GM19193 (cell line): ENCODE measurements at regions not wholly inside any gene's neighbourhood (a gene's known extent, or its start where the extent isn't known, plus 50 kb on each side); places are given as distances from the start of the nearest gene placed in this dataset.

Experiments
- POLR2A ChIP-seq: IDR thresholded peaks from 4 replicates; pipeline ENCODE4 v1.6.1; 2011; ENCODE audit not compliant: insufficient read depth, insufficient read length; ENCODE audit errors: extremely low read depth

DNA sequence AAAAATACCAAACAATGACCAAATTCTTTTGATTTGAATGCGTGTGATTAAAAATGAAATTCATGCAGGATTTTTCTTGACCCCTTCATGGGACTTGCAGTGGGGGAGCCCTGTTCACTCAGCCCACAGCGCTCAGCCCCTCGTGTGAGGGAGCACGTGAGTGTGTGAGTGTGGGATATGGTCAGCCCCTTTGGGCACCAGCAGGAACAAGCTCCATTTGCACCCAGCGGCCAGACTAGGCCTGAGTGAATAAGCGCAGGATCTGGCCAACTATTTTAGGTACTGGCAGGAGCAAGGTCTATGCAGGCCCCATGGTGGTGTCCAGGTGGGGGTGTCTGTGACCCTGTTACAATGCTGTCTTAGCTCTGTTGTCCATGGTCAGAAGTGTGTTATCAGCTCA, 1631.2 kb downstream of the BRINP3 start:
- TF ChIP-seq POLR2A, result no peak

DNA sequence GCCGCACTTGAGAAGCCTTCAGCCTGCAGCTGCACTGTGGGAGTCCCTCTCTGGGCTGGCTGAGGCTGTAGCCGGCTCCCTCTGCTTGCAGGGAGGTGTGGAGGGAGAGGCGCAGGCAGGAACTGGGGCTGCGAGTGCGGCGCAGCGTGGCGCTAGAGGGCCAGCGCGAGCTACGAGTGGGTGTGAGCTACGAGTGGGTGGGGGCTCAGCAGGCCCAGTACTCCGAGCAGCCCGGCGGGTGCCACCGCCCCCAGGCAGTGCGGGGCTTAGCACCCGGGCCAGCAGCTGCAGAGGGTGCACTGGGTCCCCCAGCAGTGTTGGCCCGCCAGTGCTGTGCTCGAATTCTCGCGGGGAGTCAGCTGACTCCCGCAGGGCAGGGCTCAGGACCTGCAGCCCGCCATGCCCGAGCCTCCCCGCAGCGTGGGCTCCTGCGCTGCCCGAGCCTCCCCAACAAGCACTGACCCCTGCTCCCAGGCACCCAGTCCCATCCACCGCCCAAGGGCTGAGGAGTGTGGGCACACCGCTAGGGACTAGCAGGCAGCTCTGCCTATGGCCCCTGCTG, 1620.1 kb downstream of the BRINP3 start:
- TF ChIP-seq POLR2A, result no peak

DNA sequence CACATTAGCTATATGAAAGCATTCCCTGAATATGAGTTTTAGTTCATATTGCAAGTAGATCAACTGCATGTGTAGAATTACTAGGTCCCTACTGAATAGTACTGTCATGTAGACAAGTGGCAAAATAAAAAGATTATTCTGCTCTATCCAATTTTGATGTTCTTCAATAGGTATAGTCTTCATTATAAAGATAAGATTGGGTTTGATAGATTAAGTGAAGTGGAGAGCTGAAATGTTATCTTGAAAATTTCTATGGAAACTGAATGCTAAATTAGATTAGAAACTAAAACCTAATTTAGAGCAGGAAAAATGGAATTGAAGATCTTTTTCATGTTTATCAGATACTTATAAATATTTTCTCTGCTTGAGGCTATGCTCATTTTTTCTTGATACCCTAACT, 1610.0 kb downstream of the BRINP3 start:
- TF ChIP-seq POLR2A, result no peak

DNA sequence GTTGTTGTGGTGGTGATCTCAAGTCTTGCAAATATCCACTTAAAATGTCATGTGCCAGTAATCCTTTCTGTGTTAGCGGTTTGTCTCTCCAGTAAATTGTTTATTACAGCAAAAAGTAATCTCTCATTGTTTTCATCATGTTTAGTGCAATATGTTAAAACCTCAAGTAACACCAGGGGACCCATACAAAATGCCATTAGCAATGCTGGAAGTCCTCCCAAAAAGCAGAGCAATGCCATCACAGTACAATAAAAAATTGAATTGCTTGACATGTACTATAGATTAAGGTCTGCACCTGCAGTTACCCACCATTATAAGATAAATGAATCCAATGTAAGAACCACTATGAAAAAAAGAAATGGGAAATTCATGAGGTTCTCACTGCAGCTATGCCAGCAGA, 1606.5 kb downstream of the BRINP3 start:
- TF ChIP-seq POLR2A, result no peak

DNA sequence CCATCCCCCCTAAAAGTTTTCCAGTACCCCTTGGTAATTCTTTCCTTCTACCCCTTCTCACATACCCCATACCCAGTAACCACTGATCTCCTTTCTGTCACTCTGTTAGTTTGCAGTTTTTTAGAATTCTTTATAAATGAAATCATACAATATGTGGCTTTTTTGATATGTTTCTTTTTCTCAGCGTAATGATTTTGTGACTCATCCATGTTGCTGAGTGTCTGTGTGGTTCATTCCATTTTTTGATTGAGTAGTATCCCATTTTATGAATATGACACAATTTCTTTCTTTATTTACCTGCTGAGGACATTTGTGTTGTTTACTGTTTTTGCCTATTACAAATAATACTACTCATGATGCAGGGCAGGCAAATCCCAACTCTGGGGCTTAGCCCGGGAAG, 1605.3 kb downstream of the BRINP3 start:
- no peak for TF ChIP-seq POLR2A

DNA sequence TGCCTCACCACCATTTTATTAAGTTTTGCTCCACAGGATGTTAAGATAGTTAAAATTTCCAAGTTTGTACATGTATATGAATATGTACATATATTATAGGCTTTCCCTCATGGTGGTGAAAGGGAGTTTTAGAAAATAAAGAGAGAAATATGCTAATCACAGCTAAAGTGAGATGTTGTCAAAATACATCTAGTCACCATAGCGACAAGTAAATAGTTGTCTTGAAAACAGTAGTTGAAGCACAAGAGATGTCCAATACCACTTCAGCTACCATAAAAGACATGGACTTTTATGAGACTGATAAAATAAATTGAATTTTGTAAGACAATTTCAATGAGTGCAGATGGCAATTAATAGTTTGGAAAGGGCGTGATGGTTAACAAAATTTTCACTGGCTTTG, 1600.0 kb downstream of the BRINP3 start:
- TF ChIP-seq POLR2A, result no peak

DNA sequence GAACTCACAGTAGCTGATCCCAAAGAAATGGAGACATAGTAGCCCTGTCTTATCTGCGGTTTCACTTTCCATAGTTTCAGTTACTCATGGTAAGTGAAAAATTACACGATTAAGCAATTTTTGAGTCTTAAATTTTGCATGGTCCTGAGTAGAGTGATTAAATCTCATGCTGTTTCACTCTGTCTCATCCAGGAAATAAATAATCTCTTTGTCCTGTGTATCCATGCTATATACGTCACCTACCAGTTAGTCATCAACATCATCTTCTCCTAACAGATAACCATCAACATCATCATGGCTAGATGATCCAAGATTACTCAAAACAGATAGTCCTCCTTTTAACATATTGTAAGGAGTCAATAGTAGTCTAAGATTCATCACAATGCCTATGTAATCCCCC, 1589.3 kb downstream of the BRINP3 start:
- no peak for TF ChIP-seq POLR2A

DNA sequence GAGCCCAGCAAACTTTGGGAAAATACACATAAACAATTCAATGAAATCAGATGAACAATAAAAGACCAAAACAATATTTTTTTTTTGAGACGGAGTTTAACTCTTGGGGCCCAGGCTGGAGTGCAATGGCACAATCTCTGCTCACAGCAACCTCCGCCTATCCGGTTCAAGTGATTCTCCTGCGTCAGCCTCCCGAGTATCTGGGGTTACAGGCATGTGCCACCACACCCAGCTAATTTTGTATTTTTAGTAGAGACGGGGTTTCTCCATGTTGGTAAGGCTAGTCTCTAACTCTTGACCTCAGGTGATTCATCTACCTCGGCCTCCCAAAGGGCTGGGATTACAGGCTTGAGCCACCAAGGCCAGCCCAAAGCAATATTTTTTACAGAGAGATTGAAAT, 1588.5 kb downstream of the BRINP3 start:
- no peak for TF ChIP-seq POLR2A

DNA sequence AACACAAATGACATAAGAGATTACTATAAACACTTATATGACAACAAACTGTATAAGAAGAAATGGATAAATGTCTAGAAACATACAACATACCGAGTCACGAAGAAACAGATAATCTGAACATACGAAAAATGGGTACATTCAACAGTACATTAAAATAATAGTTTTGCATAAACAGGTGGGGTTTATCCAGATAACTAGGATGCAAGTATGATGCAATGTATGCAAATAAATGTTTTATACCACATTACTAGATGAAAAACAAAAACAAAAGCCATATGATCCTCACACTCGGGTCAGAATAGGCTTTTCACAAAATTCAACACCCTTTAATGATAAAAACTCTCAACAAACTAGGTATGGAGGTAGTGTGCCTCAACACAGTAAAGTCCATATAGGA, 1585.7 kb downstream of the BRINP3 start:
- TF ChIP-seq POLR2A, result no peak

DNA sequence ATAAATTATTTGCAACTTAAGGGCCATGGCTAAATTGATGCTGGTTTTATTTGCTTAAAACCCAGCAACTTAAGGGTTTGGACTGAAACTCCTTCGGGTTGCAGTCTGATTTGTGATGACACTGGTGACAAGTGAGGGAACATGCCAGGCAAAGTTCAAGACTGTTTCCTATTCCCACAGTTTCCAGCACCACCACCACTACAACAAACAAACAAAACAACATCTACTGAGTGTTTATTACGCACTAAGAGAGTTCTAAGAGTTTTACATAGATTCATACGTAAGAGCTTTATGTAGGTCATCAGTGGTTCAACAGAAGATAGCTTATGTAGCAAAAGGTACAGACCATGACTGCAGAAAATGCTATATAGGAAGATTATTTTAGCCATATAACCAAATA, 1582.1 kb downstream of the BRINP3 start:
- no peak for TF ChIP-seq POLR2A

DNA sequence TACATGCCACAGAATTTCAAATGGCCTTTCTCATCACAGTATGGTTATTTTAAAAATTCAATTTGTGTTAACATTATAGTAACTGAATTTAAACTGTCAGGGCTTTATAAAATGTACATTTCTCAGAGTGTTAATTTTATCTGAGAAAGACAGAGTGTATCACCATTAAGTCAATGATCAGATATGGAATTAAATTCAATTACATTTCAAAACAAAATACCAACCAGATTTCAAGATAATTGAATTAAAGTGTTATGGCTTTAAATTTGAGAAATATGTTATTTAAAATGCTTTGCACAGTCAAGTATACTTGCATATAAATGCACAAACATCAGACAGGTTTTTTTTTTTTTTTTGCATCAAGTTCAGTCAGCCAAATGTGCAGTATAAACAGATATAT, 1574.4 kb downstream of the BRINP3 start:
- no peak for TF ChIP-seq POLR2A

DNA sequence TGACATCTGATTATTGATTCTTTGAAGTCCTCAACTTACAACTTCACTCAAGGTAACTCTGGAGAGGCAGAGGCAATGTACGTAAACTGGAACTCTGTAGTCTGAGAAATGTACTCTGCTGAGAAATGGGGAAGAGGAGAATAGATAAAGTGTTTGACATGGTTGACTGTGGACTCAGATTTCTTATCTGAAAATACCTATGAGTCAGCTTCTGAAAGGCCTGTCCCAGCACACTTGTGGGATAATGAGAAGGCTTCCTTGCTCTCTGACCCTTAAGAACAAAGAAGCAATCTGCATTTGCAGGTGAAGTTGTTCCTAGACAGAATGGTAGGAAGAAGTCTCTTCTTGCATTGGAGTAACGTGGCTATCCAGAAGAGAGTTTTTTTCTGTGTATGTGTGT, 1573.5 kb downstream of the BRINP3 start:
- TF ChIP-seq POLR2A, result no peak

DNA sequence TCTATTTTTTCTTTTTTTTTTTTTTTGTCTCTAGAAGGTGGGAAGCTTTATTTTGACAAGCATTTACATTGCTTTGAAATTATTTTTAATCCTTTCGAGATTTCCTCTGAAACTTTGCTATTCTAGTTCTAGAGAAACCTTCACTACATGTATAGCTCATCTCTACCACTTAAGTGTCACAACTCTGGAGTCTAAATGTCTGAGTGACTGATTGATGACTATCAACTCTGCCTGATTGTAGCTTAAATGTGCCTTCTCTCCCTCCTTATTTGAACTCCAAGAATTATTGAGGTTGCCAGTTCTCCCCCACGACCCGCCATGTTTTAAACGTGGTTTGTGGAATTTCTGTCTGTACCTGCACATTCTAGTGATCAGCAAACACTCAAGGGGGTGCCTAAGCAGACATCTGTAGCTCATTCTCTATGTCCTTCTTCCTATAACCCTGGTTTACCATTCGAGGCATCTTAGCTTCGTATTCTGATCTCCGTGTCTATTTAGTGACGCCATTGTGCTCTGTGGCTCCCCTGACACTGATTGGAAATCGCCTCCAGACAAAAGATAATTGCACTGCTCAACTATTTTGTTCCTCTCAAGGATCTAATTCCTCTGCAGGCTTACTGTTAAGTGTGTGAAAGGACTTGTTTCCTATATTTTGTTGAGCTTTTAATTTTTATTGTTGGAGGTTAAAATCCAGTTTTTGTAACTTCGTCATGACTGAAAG, 1570.6 kb downstream of the BRINP3 start:
- no peak for TF ChIP-seq POLR2A

DNA sequence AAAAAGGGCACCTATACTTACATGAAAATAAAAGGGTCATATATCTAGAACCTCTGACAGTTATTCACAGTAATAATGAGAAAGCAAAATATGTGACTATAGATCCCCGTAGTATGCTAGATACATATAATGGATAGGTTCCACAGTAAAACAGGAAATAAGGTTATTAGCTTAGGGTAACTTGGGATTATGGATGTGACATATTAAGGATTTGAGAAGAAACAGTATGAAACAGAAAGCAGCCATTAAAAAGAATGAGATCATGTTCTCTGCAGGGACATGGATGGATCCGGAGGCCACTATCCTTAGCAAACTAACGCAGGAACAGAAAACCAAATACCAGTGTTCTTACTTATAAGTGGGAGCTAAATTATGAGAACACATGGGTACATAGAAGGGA, 1547.3 kb downstream of the BRINP3 start:
- no peak for TF ChIP-seq POLR2A

DNA sequence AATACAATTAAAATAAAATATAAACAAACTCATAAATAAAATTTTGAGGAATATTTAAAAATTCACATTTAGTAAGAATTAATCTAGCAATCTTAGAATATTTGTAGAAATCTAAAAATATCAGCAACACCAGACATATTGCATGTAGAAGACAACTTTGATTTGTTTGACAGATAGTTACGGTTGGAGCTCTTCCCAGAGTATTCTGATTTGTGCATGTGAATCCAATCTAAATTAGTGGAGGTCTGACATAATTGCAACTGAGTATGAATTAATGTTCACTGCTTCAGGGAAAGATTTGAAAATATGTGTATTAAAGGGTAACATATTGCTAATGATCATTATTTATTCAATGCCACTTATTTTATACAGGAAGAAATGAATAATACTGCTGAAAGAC, 1546.2 kb downstream of the BRINP3 start:
- TF ChIP-seq POLR2A, result no peak

DNA sequence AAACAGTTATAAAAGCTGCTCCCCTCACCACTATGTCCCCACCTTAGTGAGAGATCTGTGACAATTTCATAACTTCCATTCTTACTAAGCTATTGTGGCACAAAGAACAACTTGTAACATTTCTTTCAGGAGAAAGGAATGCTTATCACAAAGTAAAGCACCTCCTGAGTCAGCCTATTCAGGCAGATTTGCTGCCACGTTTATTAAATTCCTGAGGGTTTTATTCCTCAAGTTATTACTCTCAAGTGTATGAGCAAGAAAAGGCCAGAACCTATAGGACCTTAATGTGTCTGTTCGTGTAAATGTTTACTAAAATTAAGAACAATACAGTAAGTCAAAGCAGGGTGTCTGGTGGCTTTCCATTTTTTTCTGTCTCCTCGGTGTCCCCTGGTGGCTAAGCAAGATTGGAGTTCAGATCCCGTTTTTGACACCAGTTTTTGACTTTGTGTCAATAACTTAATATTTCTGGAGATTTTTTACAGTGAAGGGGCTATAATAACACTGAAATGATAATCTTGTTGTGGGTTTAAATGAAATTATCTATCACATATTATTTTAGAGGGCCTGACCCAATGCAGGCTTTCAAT, 1539.6 kb downstream of the BRINP3 start:
- no peak for TF ChIP-seq POLR2A
